Subcutaneous abdominal adipose tissue (tissue), 5 donors: ENCODE measurements at regions not wholly inside any gene's neighbourhood (a gene's known extent, or its start where the extent isn't known, plus 50 kb on each side); places are given as distances from the start of the nearest gene placed in this dataset.

Source experiments
- H3K27ac ChIP-seq: one replicate; pipeline ENCODE4 v1.7.0; 2013; ENCODE audit warnings: low read depth, mild to moderate bottlenecking, inconsistent platforms, low read length, moderate library complexity
- H3K27me3 ChIP-seq, 5 donors: one replicate each; pipeline ENCODE4 v1.7.0; 2013; ENCODE audit warnings: low read length in 5 of 5, inconsistent platforms in 1 of 5; ENCODE audit not compliant: control insufficient read depth in 5 of 5, insufficient read depth in 4 of 5
- H3K36me3 ChIP-seq, 5 donors: one replicate each; pipeline ENCODE4 v1.7.0; 2013; ENCODE audit warnings: low read length in 5 of 5; ENCODE audit not compliant: control insufficient read depth in 5 of 5, insufficient read depth in 5 of 5
- H3K4me1 ChIP-seq, 5 donors: one replicate each; pipeline ENCODE4 v1.7.0; 2013; ENCODE audit warnings: low read length in 5 of 5, mild to moderate bottlenecking in 3 of 5, moderate library complexity in 1 of 5; ENCODE audit not compliant: control insufficient read depth in 5 of 5, insufficient read depth in 5 of 5
- H3K4me3 ChIP-seq, 5 donors: one replicate each; pipeline ENCODE4 v1.7.0; 2013; ENCODE audit warnings: low read length in 5 of 5, low read depth in 1 of 5
- H3K9ac ChIP-seq, 5 donors: one replicate each; pipeline ENCODE4 v1.7.0; 2013; ENCODE audit warnings: low read length in 5 of 5, mild to moderate bottlenecking in 4 of 5, moderate library complexity in 3 of 5
- H3K9me3 ChIP-seq, 5 donors: one replicate each; pipeline ENCODE4 v1.7.0; 2013; ENCODE audit warnings: low read length in 5 of 5; ENCODE audit not compliant: control insufficient read depth in 5 of 5
- donor health status: healthy.
- donor health status: healthy.
- donor health status: healthy.
- donor health status: healthy.
- donor health status: healthy.

GRCh38 chr4:163582703-163583102, 88.2 kb downstream of the TMA16 start:
- Histone ChIP-seq H3K27ac (no peak overlapping the region), H3K4me1 (no peaks in the 10 kb centered on the region), H3K9ac (no peak overlapping the region), H3K36me3 (peaks cover 0 to 4% (median 0%) of the 10 kb centered on the region in 5 donors), H3K4me3 (no peak overlapping the region), H3K27me3 (no peaks in the 10 kb centered on the region), H3K9me3 (peaks cover 0 to 2% (median 0%) of the 10 kb centered on the region in 5 donors)

- no peak overlapping the region for H3K9ac ChIP-seq
- peaks cover 0 to 2% (median 0%) of the 10 kb centered on the region in 5 donors for H3K4me1 ChIP-seq
- H3K9me3 ChIP-seq, result peaks cover 0 to 2% (median 0%) of the 10 kb centered on the region in 5 donors
- H3K27me3 ChIP-seq, result no peaks in the 10 kb centered on the region
- H3K36me3 ChIP-seq, result peaks cover 0 to 4% (median 0%) of the 10 kb centered on the region in 5 donors
- no peak overlapping the region for H3K4me3 ChIP-seq
- no peak overlapping the region for H3K27ac ChIP-seq
Measured at GRCh38 chr4:163587867-163588266, 93.4 kb downstream of the TMA16 start.

- peaks cover 0 to 2% (median 0%) of the 10 kb centered on the region in 5 donors for H3K9me3 ChIP-seq
- H3K27me3 ChIP-seq, result no peaks in the 10 kb centered on the region
- peaks cover 0 to 2% (median 0%) of the 10 kb centered on the region in 5 donors for H3K4me1 ChIP-seq
- no peak overlapping the region for H3K9ac ChIP-seq
- peaks cover 0 to 4% (median 0%) of the 10 kb centered on the region in 5 donors for H3K36me3 ChIP-seq
- no peak overlapping the region for H3K4me3 ChIP-seq
- H3K27ac ChIP-seq, result no peak overlapping the region
Measured at GRCh38 chr4:163588532-163588931, 94.0 kb downstream of the TMA16 start.

- H3K4me3 ChIP-seq, result no peak overlapping the region
- peaks cover 0 to 2% (median 0%) of the 10 kb centered on the region in 5 donors for H3K9me3 ChIP-seq
- peaks cover 0 to 2% (median 0%) of the 10 kb centered on the region in 5 donors for H3K4me1 ChIP-seq
- H3K27ac ChIP-seq, result no peak overlapping the region
- H3K9ac ChIP-seq, result no peak overlapping the region
- H3K27me3 ChIP-seq, result no peaks in the 10 kb centered on the region
- H3K36me3 ChIP-seq, result peaks cover 0 to 4% (median 0%) of the 10 kb centered on the region in 5 donors
Measured at GRCh38 chr4:163590103-163590502, 95.6 kb downstream of the TMA16 start.

GRCh38 chr4:163590619-163591264, 96.3 kb downstream of the TMA16 start:
- Histone ChIP-seq H3K27me3 (no peaks in the 10 kb centered on the region), H3K4me1 (peaks cover 0 to 2% (median 0%) of the 10 kb centered on the region in 5 donors), H3K36me3 (peaks cover 0 to under 1% (median 0%) of the 10 kb centered on the region in 5 donors), H3K9me3 (peaks cover 0 to 2% (median 0%) of the 10 kb centered on the region in 5 donors), H3K9ac (no peak overlapping the region), H3K4me3 (no peak overlapping the region), H3K27ac (no peak overlapping the region)

- Histone ChIP-seq H3K27ac (no peak overlapping the region), H3K27me3 (no peaks in the 10 kb centered on the region), H3K9me3 (peaks cover 0 to 2% (median 0%) of the 10 kb centered on the region in 5 donors), H3K9ac (no peak overlapping the region), H3K36me3 (no peaks in the 10 kb centered on the region), H3K4me3 (no peak overlapping the region), H3K4me1 (peaks cover 0 to 2% (median 0%) of the 10 kb centered on the region in 5 donors)
Measured at GRCh38 chr4:163591614-163592020, 97.1 kb downstream of the TMA16 start.

GRCh38 chr4:163592212-163592611, 97.7 kb downstream of the TMA16 start:
- no peaks in the 10 kb centered on the region for H3K27me3 ChIP-seq
- H3K9me3 ChIP-seq, result peaks cover 0 to 2% (median 0%) of the 10 kb centered on the region in 5 donors
- H3K9ac ChIP-seq, result no peak overlapping the region
- peaks cover 0 to 2% (median 0%) of the 10 kb centered on the region in 5 donors for H3K4me1 ChIP-seq
- H3K4me3 ChIP-seq, result no peak overlapping the region
- H3K27ac ChIP-seq, result no peak overlapping the region
- H3K36me3 ChIP-seq, result no peaks in the 10 kb centered on the region

- Histone ChIP-seq H3K27ac (no peak overlapping the region), H3K27me3 (no peaks in the 10 kb centered on the region), H3K9me3 (peaks cover 0 to 3% (median 0%) of the 10 kb centered on the region in 5 donors)
Measured at GRCh38 chr4:163595580-163595979, 101.1 kb downstream of the TMA16 start.

GRCh38 chr4:163598028-163598427, 103.5 kb downstream of the TMA16 start:
- Histone ChIP-seq H3K4me3 (no peak overlapping the region), H3K27ac (no peak overlapping the region), H3K36me3 (peaks cover 0 to 3% (median 0%) of the 10 kb centered on the region in 5 donors), H3K27me3 (no peaks in the 10 kb centered on the region), H3K9me3 (peaks cover 0 to 3% (median 0%) of the 10 kb centered on the region in 5 donors), H3K9ac (no peak overlapping the region), H3K4me1 (peaks cover 0 to 6% (median 0%) of the 10 kb centered on the region in 5 donors)

More at GRCh38 chr4:163595580-163595979, 101.1 kb downstream of the TMA16 start:
- Histone ChIP-seq H3K36me3 (peaks cover 0 to 3% (median 0%) of the 10 kb centered on the region in 5 donors), H3K4me3 (no peak overlapping the region), H3K9ac (no peak overlapping the region), H3K4me1 (peaks cover 0 to 6% (median 0%) of the 10 kb centered on the region in 5 donors)

GRCh38 chr4:163598489-163598888, 104.0 kb downstream of the TMA16 start:
- H3K9ac ChIP-seq, result no peak overlapping the region

More at GRCh38 chr4:163598489-163598888, 104.0 kb downstream of the TMA16 start:
- Histone ChIP-seq H3K4me1 (peaks cover 0 to 6% (median 0%) of the 10 kb centered on the region in 5 donors), H3K27me3 (no peaks in the 10 kb centered on the region), H3K4me3 (no peak overlapping the region), H3K27ac (no peak overlapping the region), H3K9me3 (peaks cover 0 to 3% (median 0%) of the 10 kb centered on the region in 5 donors), H3K36me3 (peaks cover 0 to 3% (median 0%) of the 10 kb centered on the region in 5 donors)
